SK-N-SH (cell line): ENCODE measurements at regions not wholly inside any gene's neighbourhood (a gene's known extent, or its start where the extent isn't known, plus 50 kb on each side); places are given as distances from the start of the nearest gene placed in this dataset.

ENCODE experiments used
- CTCF ChIA-PET: fragments of 300-600, 350-600 bp; formaldehyde crosslinking; extraction: SDS; loops from one replicate; lab custom pipeline; 2021; lab: Yijun Ruan, JAX
- POLR2A ChIA-PET: fragments of 350-600 bp; sonication (Branson Sonifier 250); formaldehyde crosslinking; extraction: SDS; loops from one replicate; lab custom pipeline; 2020; ENCODE audit warnings: antibody characterized with exemption, inconsistent platforms; lab: Yijun Ruan, JAX
- DNase-seq: peaks from one replicate; pipeline ENCODE4 v3.0.0; 2012
- H2AFZ ChIP-seq: fragments of 200-600 bp; sonication (generic); 2 replicates; pipeline ENCODE4 v1.8.1; 2016; ENCODE audit warnings: antibody characterized with exemption, mild to moderate bottlenecking, low read depth
- H3F3A ChIP-seq: fragments of 200-600 bp; sonication (generic); replicated peaks from 2 replicates; pipeline ENCODE3; 2016; ENCODE audit warnings: antibody characterized with exemption, mild to moderate bottlenecking; ENCODE audit not compliant: insufficient read depth
- H3K27ac ChIP-seq, 2 experiments: fragments of 200-500 bp in 1 of 2; fragments of 200-600 bp in 1 of 2; sonication (Bioruptor generic) in 1 of 2; sonication (generic), shearing (Covaris generic) in 1 of 2; 2 replicates each; pipeline versions ENCODE4 v1.5.1 to v1.6.1; 2014 to 2016; ENCODE audit warnings: low read depth in 2 of 2, inconsistent platforms in 1 of 2, low read length in 1 of 2, mild to moderate bottlenecking in 1 of 2, mixed read lengths in 1 of 2
- H3K27me3 ChIP-seq: fragments of 200-600 bp; sonication (generic), shearing (Covaris generic); 2 replicates; pipeline ENCODE4 v1.6.1; 2016; ENCODE audit warnings: mixed run types; ENCODE audit not compliant: insufficient read depth
- H3K36me3 ChIP-seq, 2 experiments: fragments of 200-500 bp in 1 of 2; fragments of 200-600 bp in 1 of 2; sonication (Bioruptor generic) in 1 of 2; sonication (generic) in 1 of 2; replicated peaks in 1 of 2; 2 replicates each; pipeline versions ENCODE3 to v1.5.1; 2014 to 2016; ENCODE audit warnings: low read length in 1 of 2, mild to moderate bottlenecking in 1 of 2; ENCODE audit not compliant: insufficient read depth in 2 of 2, control insufficient read depth in 1 of 2
- H3K4me1 ChIP-seq, 2 experiments: fragments of 200-500 bp in 1 of 2; fragments of 200-600 bp in 1 of 2; sonication (Bioruptor generic) in 1 of 2; sonication (generic), shearing (Covaris generic) in 1 of 2; 2 replicates each; pipeline versions ENCODE4 v1.5.1 to v1.6.1; 2014 to 2016; ENCODE audit warnings: low read depth in 1 of 2, low read length in 1 of 2, mixed run types in 1 of 2; ENCODE audit not compliant: insufficient read depth in 2 of 2, control insufficient read depth in 1 of 2
- H3K4me2 ChIP-seq: fragments of 200-600 bp; sonication (generic), shearing (Covaris generic); 2 replicates; pipeline ENCODE4 v1.6.1; 2017; ENCODE audit warnings: mixed run types
- H3K4me3 ChIP-seq, 2 experiments: fragments of 200-500 bp in 1 of 2; fragments of 200-600 bp in 1 of 2; sonication (Bioruptor generic) in 1 of 2; sonication (generic), shearing (Covaris generic) in 1 of 2; 2 replicates each; pipeline versions ENCODE4 v1.5.1 to v1.8.1; 2014 to 2016; ENCODE audit warnings: low read depth in 2 of 2, inconsistent platforms in 1 of 2, low read length in 1 of 2, mild to moderate bottlenecking in 1 of 2, mixed read lengths in 1 of 2, moderate library complexity in 1 of 2
- H3K79me2 ChIP-seq: fragments of 200-600 bp; sonication (generic); 2 replicates; pipeline ENCODE4 v1.8.1; 2017; ENCODE audit warnings: mild to moderate bottlenecking; ENCODE audit not compliant: insufficient read depth
- H3K9ac ChIP-seq: fragments of 200-600 bp; sonication (generic); 2 replicates; pipeline ENCODE4 v1.6.1; 2017; ENCODE audit warnings: mixed run types
- H3K9me2 ChIP-seq: fragments of 200-600 bp; sonication (generic); 2 replicates; pipeline ENCODE4 v1.6.1; 2017; ENCODE audit warnings: mixed run types
- H3K9me3 ChIP-seq: fragments of 200-600 bp; sonication (generic); 2 replicates; pipeline ENCODE4 v1.6.1; 2017; ENCODE audit warnings: mixed run types, mild to moderate bottlenecking, moderate library complexity
- H4K20me1 ChIP-seq: fragments of 200-600 bp; sonication (generic); 2 replicates; pipeline ENCODE4 v1.6.1; 2017; ENCODE audit warnings: mild to moderate bottlenecking, mixed run types; ENCODE audit not compliant: insufficient read depth
- CHD2 ChIP-seq: fragments of 150-350 bp; IDR thresholded peaks from 2 replicates; pipeline ENCODE4 v1.6.1; 2018; ENCODE audit warnings: low read length; ENCODE audit not compliant: partially characterized antibody
- CTCF ChIP-seq: fragments of 200-600 bp; sonication (generic); IDR thresholded peaks from 2 replicates; pipeline ENCODE4 v1.6.1; 2017; ENCODE audit warnings: antibody characterized with exemption, mild to moderate bottlenecking, moderate library complexity
- EZH2phosphoT487 ChIP-seq: fragments of 200-600 bp; sonication (generic); IDR thresholded peaks from 2 replicates; pipeline ENCODE4 v1.6.1; 2017; ENCODE audit warnings: low read depth, mixed run types, mild to moderate bottlenecking, antibody characterized with exemption, moderate library complexity, borderline replicate concordance
- FOXJ3 ChIP-seq: sonication (generic); formaldehyde crosslinking; IDR thresholded peaks from 2 replicates; pipeline ENCODE4 v1.5.1; 2020; ENCODE audit warnings: mild to moderate bottlenecking, missing genetic modification reagents
- FOXM1 ChIP-seq: IDR thresholded peaks from 2 replicates; pipeline ENCODE4 v1.4.0; 2012; ENCODE audit warnings: low read depth, mild to moderate bottlenecking
- GABPA ChIP-seq: IDR thresholded peaks from 2 replicates; pipeline ENCODE4 v1.4.0; 2012; ENCODE audit warnings: low read depth, mild to moderate bottlenecking
- IRF3 ChIP-seq: fragments of 150-350 bp; IDR thresholded peaks from 2 replicates; pipeline ENCODE4 v1.6.1; 2016; ENCODE audit warnings: mild to moderate bottlenecking, low read depth, low read length
- JUND ChIP-seq: IDR thresholded peaks from 2 replicates; pipeline ENCODE4 v1.4.0; 2012
- MEF2A ChIP-seq: IDR thresholded peaks from 2 replicates; pipeline ENCODE4 v1.4.0; 2012; ENCODE audit warnings: low read depth, borderline replicate concordance
- MXI1 ChIP-seq: IDR thresholded peaks from 2 replicates; pipeline ENCODE4 v1.6.1; 2012; ENCODE audit warnings: mild to moderate bottlenecking, low read depth, low read length, improper control_type of control experiment
- RCOR1 ChIP-seq: fragments of 150-350 bp; IDR thresholded peaks from 2 replicates; pipeline ENCODE4 v1.6.1; 2017; ENCODE audit warnings: antibody characterized with exemption, low read length
- REST ChIP-seq: IDR thresholded peaks from 2 replicates; pipeline ENCODE4 v1.6.1; 2012; ENCODE audit warnings: mild to moderate bottlenecking, low read depth, low read length, moderate library complexity
- TEAD4 ChIP-seq: IDR thresholded peaks from 2 replicates; pipeline ENCODE4 v1.4.0; 2012; ENCODE audit warnings: mild to moderate bottlenecking, borderline replicate concordance; ENCODE audit not compliant: insufficient read depth
- USF1 ChIP-seq: IDR thresholded peaks from 2 replicates; pipeline ENCODE4 v1.4.0; 2012; ENCODE audit warnings: low read depth, borderline replicate concordance
- ZBTB33 ChIP-seq: IDR thresholded peaks from 2 replicates; pipeline ENCODE4 v1.4.0; 2012; ENCODE audit warnings: low read depth, borderline replicate concordance

GRCh38 chr9:20042128-20042711, 253.4 kb upstream of the SLC24A2 start:
- DNase-seq: no peak
- H3K4me3 ChIP-seq: no peak overlapping the region
- POLR2A ChIA-PET: no interaction called here
- no peaks in the 10 kb centered on the region for H3K27me3 ChIP-seq
- no peak overlapping the region for H3K27ac ChIP-seq
- no peaks in the 10 kb centered on the region for H3K36me3 ChIP-seq
- no peaks in the 10 kb centered on the region for H3K9me3 ChIP-seq
- peaks cover 0 to 12% of the 10 kb centered on the region in 2 experiments; a peak in 1 of 4 replicates for H3K4me1 ChIP-seq
- H3K9me2 ChIP-seq: no peaks in the 10 kb centered on the region
- no peak overlapping the region for H3K4me2 ChIP-seq
- no peaks in the 10 kb centered on the region for H3K79me2 ChIP-seq
- CTCF ChIA-PET: no interaction called here
- TF ChIP-seq CHD2 (no peak), CTCF (no peak), ZBTB33 (no peak), EZH2phosphoT487 (no peak), USF1 (no peak), TEAD4 (no peak), MEF2A (no peak), IRF3 (no peak), FOXJ3 (CRISPR knock-in tag) (no peak), FOXM1 (no peak), JUND (no peak), MXI1 (no peak), GABPA (no peak), RCOR1 (no peak), REST (no peak)
- no peak overlapping the region for H2AFZ ChIP-seq
- no peaks in the 10 kb centered on the region for H4K20me1 ChIP-seq
- H3K9ac ChIP-seq: no peak overlapping the region
- H3F3A ChIP-seq: no peaks in the 10 kb centered on the region
